ENCODE measurements at regions not wholly inside any gene's neighbourhood (a gene's known extent, or its start where the extent isn't known, plus 50 kb on each side); places are given as distances from the start of the nearest gene placed in this dataset.
"Not testable (repeated sequence)": the region's sequence is repeated elsewhere in the genome, so short reads cannot be mapped to it uniquely, and the experiment has no call there.

DNA sequence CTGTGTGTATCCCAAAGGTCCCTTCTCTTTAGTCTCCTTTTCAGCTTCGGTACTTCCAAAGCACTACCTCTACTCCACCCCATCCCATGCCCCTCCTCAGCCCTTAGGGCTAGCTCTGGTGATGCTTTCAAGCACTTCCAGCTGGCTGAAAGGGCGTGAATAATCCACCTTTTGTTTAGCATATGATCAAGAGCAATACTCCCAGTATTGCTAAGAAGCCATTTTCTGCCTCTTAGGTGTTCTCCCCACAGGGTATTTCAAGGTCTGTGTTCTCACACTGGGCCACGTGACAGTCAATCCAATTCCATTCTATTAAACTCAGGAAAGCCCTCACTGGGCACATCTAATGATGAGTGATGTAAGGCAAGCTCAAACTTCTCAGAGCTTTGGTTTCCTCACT is 298.5 kb upstream of the PROX1 start:
- no peak for DNase-seq

DNA sequence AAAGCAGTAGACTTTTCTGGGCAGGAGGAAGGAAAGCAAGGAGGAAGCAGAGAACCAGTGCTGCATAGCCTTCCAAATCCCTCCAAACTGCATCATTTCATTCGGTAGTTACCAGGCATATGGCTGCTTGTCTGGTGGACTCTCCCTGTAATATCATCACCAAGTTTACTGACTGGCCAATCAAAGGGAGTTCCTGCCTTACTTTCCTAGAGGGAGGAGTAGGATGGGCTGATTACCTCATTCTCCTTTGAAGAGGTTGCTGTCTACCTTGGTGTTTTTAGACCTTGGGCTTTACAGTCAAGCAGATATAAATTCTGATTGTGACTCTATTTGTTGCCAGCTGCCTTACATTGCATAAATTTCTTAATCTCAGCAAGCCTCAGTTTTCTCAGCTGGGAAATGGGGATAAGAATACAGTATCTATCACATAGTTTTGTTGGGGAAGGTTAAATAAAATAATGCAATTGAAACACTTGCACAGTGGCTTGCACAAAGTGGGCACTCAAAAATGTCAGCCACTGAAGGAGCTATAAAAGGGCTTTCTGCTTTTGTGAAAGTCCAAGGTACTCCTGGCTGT is 297.3 kb upstream of the PROX1 start:
- no peak for DNase-seq

DNA sequence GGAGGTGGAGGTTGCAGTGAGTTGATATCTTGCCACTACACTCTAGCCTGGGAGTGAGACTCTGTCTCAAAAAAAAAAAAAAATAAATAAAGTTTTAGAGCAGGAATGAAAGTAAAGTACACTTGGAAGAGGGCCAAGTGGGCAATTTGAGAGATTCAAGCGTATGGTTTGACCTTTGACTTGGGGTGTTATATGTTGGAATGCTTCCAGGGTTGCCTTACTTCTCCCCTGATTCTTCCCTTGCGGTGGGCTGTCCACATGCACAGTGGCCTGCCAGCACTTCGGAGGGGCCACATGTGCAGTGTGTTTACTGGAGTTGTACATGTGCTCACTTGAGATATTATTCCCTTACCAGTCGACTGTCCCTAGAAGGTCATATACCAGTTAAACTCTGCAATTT is 295.5 kb upstream of the PROX1 start:
- no peak for DNase-seq

DNA sequence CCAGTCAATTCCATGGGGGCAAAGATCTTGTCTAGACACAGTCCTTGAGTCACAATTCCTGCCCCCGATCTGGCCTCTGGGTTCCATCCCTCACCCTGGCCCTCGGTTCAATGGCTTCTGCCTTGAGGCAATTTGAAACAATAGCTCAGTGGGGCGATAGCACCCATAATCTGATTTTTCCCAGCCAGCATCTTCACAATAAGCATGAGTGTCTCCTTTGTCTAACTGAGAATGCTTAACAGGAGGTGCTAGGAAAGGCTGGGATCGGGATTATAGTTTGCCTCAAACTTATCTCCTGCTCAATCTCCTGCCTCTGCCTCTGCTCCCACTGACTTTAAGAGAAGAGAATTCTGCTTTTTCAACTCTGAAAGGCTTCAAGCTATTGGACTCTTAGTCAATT is 293.9 kb upstream of the PROX1 start:
- DNase-seq, result no peak

DNA sequence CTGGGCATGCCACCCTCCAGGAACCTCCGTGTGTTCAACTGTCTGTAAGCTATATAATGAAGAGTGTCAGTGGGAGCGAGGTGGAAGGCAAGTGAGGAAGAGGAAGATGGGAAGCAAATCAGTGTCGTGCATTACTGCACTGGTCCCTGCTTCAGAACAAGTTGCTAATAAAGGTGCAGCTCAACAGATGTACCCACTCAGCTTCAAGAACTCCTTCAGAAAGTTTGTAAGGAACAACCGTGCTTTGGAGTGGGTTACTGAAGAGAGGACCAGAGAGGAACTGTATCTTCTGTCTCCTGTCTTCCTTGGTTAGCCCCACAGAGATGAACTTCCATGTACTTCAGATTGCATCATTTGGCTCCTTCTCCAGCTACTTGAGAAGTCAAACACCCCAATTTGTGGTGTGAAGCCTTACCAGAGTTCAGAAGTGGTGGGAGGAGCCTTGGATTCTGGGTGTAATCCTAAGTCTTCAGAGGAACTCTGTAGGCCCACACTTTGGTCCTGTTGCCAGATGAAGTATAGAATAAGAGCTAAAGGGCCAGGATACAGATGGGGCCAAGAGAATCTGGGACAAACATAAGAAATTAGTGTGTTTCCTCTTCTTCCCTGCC is 290.5 kb upstream of the PROX1 start:
- no peak for DNase-seq

DNA sequence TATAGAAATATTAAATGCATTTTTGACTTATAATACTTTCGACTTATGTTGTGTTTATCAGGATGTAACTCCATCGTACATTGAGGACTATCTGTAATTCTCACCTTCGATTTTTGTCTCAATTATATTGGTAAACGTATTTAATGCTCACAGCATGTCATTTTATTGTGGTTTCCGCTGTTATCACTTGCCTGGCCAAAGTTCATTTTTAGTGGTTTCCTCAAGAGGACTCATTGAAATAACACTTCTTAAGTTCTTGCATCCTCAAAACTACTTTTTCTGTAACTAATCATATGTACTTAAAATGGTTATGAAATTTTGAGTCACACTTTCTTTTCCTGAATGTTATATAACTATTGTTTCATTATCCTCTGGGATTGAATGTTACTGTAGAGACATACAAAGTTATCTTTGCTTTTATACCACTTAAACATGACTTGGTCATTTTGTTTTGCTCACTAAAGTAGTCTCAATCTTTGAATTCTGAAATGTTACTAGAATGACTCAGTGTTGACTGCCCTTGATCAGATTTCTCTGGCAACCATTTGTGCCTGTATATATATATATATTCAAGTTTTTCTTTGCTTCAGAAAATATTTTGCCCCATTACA is 289.6 kb upstream of the PROX1 start:
- DNase-seq, result no peak

DNA sequence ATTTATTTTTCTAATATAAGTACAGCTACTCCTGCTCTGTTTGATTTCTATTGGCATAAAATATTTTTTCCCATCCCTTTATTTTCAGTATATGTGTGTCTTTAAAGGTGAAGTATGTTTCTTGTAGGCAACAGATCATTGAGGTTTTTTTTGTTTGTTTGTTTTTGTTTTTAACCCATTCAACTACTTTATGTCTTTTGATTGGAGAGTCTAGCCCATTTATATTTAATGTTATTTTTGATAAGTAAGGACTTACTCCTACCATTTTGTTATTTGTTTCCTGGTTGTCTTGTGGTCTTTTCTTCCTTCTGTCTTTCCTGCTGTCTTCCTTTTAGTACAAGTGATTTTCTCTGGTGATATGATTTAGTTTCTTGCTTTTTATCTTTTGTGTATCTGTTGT is 285.1 kb upstream of the PROX1 start:
- no peak for DNase-seq

DNA sequence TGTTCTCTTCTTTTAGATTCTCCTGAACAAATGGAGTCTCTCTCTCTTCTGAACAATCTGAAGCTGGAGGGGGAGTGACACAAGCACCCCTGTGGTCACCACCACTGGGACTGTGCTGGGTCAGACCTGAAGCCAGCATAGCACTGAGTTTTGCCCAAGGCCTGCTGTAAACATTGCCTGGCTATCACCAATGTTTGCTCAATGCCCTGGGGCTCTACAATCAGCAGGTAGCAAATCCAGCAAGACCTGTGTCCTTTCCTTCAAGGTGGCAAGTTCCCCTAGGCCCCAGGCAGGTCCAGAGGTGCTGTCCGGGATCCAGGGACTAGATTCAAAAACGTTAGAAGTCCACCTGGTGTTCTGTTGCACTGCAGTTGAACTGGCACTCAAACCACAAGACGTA is 282.8 kb upstream of the PROX1 start:
- no peak for DNase-seq

DNA sequence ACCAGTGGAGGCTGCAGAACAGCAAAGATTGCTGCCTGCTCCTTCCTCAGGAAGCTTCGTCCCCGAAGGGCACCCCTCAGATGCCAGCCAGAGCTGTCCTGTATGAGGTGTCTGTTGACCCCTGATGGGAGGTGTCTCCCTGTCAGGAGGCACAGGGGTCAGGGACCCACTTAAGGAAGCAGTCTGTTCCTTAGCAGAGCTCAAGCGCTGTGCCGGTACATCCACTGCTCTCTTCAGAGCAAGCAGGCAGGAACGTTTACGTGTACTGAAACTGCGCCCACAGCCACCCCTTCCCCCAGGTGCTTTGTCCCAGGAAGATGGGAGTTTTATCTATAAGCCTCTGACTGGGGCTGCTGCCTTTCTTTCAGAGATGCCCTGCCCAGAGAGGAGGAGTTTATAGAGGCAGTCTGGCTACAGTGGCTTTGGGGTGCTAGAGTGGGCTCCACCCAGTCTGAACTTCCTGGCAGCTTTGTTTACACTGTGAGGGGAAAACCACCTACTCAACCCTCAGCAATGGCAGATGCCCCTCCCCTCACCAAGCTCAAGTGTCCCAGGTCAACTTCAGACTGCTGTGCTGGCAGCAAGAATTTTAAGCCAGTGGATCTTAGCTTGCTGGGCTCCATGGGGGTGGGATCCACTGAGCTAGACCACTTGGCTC is 275.8 kb upstream of the PROX1 start:
- not testable (repeated sequence) for DNase-seq

DNA sequence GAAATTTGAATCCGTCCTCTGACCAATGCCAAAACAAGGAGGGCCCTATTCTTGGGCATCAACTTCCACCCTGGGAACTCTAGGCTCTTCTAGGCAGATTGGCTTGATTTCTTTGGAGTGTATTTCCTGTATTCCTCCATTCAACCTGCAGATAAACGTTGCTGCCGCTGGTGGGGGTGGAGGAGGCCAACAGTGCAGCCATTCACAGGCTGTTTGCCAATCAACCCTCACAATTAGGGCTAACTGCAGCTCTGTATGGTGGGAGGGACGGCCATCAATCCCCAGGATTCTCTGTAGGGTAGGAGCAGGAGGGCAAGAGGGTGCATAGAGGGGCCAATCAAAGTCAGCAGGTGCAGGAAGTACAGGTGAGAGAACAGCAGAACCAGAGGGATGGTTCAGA is 273.1 kb upstream of the PROX1 start:
- DNase-seq, result no peak

DNA sequence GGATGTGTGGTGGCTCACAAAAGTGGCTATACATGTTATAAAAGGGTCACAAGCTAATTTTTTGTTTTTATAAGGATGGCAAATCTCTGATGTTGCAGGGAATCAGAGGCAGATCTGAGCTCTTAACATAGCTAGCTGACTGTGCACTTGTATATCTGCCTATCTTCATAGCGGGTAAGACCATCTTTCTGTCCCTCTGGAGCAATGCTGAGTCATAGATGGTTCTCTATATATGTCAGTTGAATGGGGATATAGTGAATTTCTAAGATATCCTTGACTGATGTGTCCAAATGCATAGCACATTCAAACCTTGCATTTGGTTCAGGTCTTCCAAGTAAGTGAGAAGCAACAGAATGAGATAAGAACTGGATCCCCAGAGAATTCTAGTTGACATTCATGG is 272.6 kb upstream of the PROX1 start:
- no peak for DNase-seq

DNA sequence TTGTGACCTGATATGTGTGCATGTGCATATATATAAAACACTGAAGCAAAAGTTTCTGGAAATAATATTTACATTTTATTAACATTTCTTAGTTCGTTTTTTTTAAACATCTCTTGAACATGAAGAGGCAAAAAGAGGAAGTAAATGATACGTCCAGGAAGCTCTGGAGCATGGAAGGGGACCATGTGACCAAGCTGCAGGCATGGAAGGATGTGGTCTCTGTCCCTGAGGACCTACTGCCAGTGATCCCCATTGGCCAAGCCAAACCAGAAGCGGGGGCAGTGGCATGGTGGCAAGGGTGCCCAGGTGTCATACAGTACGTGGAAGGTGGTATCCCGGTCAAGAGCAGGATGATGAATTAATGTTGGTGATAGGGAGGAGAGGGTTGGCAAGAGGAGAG is 268.3 kb upstream of the PROX1 start:
- DNase-seq, result no peak

DNA sequence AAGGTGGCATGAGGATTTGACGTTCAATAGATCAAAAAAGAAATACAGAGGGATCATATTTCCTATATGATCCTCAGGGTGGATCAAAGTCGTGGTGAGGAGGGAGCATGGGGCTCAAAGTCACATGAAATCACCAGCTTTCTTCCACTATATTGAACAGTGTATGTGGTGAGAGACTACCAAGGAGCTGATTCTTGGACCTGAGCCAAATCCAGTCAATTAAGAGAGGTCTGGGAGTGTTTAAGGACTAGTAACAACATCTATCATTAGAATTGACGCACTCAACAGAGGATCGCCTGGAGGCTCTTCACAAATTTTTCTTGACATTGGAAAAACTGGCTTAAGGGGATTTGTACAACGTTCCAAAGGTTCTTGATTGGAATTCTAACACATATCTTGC is 267.7 kb upstream of the PROX1 start:
- no peak for DNase-seq

DNA sequence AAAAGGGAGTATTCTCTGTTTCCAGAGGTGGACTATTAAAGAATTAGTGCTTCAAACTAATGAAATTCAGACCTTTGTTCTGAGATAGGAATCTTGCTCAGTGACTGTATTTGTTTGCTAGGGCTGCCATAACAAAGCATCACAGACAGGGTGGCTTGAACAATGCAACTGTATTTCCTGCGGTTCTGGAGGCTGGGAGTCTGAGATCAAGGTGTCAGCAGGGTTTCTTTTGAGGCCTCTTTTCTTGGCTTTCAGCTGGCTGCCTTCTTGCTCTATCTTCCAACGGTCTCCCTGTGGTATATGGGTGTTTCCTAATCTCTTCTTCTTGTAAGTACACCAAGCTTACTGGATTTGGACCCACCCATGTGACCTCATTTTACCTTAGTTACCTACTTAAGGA is 264.6 kb upstream of the PROX1 start:
- no peak for DNase-seq

DNA sequence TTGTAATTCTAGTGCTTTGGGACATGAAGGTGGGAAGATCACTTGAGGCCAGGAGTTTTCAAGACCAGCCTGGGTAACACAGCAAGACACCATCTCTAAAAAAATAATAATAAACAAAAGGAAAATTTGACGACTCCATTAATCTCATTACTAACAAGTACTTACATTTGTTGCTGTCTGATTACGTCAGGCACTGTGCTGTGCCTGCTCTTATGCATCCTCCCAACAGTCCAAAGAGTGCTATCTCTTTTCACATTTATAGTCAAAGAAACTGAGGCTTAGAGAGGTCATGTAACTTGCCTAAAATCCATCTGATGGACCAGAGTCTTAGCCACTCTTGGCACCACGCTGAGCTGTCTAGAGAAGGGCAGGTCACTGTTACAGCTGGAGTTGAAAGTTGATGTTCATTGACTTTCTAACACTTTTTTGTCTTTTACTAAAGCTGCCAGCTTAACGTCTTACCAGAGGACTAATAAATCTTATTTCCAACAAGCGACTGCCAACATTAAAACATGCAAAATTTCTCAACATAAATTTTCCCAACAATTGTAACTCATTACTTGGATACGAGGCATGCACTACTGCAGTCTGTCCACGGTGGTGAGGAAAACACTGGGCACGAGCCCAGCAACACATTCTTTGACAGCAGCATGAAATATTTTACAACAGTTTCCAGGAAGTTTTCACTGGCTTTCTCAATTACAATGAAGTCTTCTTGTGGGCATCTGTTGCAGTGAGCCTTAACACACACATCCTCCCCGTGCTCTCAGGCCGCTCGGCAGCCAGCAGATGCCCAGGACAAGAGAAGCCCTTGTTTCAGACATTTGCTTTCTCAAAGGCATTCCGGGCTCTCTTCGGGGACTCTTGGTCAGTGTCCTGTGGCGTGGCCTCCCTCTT is 262.9 kb upstream of the PROX1 start:
- no peak for DNase-seq

DNA sequence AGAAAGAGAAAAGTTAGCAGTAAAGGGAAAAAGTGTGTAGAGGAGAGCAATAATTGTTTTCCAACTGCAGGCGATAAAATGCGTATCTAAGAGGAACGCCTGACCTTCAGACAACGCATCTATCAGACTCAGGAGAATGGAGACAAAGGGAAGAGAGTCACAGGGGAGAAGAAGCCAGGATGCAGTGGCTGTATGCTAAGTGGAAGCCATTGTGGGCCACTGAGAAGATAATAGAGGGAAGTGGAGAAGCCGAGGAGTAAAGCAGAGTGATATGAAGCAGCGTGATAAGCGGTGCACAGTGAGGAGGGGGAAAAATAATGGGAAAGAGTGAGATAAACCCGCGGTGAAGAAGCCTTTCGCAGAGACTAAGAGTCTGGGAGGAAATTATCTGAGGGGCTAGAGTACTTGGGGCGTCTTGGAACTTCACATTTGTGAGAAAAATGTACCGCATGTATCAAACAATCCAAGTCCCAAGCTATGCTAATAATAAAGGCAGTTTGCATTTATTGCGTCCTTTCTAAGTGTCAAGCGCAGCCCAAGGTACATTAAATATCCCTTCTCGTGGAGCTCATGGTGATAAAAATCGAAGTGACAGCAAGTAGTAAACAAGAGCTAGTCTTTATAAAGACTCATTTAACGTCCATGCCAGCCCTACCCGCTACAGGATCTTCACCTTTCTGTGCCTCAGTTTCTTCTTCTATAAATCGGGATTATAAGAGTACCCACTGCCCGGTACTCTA is 259.8 kb upstream of the PROX1 start:
- DNase-seq, result no peak

DNA sequence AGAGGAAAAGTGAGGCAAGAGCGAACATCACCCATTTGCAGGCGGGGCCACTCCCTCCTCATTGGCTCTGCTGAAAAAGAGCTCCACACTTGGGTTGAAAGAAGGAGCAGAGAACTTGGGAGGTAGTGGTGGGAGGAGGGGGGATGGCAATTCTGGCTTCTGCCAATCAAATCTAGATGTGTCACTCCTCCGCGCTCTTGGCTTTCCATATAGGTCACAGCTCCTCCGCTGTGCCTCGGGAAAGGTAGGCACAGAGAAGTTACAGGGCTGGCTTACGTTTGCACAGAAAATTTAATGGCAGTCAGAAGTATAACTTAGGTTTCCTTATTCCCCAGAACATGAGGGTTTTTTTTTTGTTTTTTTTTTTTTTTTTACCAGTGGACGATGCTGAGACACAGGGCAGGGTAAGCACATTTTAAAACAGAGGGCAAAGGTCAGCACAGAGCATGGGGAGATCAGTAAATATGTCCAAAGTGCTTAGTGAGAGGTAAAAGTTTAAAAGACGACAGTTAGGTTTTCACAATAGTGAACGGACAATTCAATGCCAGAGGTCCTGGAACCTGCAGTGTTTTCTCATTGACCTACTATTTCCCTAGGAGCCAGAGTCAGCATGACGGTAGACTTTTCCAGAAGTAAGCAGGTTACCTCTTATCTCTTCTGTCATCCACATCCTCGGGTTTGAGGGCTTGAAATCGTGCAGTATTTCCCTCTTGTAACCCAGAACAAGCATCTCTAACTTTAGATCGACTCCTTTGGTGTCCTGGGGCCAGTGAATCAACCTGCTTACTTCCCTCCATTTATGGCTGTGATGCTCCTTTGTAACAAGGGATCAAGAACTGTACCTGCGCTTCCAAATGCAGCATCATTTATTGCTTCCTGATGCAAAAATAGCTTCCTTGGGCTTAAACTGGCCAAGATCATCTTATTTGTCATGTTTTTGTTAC is 258.9 kb upstream of the PROX1 start:
- DNase-seq, result no peak

DNA sequence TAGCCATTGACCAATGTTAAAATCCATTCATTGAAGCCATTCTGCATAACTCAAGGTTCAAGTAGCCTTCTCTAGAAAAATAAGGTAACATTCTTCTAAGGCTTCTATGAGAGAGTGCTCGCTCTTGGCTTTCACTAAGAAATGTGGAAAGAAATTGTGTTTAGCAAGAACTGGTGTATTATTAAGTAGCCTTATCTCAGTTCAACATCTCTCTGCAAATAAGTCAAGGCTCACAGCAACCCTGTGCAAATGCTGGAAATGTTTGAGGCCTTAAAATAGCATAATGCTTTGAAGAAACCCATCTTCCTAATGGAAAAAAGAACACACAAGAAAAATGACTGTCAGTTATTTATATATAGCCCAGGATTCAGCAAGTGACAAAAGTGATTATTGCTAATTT is 254.1 kb upstream of the PROX1 start:
- DNase-seq, result no peak

DNA sequence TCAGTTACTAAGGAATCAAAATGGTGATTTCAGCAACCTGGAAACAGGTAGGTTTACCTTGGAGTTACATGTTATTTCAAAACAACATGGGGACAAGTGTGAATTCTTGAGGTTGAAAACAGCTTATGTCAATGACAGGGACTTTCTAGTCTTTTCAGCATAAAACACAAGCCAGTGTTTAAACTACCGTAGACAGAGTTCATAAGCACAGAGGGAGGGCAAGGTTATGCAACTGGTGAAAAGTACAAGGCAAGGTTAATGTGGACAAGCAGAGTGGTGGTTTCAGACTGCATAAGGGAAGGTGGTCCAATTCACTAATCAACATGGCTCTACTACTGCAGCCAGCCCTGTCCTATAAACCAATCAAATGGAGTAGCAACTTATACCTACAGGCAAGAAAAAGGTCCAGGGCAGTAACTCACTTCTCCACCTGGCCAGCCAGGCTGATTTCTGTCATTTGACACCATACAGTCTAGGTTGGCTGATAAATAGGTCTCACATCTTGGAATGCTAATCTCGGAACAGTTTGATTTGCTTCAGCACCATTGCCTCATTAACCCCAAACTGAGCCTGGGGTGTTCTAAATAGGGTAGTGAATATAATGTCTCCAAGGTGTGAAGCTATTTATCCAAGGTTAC is 250.3 kb upstream of the PROX1 start:
- no peak for DNase-seq

DNA sequence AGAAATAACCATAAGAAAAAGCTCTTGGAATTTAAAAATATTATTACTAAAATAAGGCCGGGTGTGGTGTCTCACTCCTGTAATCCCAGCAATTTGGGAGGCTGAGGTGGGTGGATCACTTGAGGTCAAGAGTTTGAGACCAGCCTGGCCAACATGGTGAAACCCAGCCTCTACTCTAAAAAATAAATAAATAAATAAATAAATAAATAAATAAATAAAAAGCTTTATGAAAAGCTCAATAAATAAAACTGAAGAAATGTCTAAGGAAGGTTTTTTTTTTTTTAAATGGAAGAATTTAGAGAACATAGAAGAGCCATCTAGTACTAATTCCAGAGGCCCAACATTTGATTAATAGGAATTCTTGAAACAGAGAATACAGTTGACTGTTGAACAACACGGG is 249.1 kb upstream of the PROX1 start:
- DNase-seq, result no peak

DNA sequence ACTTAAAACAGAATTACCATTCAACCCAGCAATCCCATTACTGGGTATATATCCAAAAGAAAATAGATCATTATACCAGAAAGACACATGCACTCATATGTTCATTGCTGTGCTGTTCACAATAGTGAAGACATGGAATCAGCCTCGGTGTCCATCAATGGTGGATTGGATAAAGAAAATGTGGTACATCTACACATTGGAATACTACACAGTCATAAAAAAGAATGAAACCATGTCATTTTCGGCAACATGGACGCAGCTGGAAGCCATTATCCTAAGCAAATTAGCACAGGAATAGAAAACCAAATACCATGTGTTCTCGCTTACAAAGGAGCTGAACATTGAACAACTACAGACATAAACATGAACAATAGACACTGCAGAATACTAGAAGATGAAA is 244.8 kb upstream of the PROX1 start:
- DNase-seq, result no peak
